GM12878 (cell line): ENCODE measurements at regions not wholly inside any gene's neighbourhood (a gene's known extent, or its start where the extent isn't known, plus 50 kb on each side); places are given as distances from the start of the nearest gene placed in this dataset.

Experiments used
- ATAC-seq: fragments of 200-7000 bp; cut with Tn5 transposase; 3 replicates; pipeline ENCODE4 v1.9.1; 2020; ENCODE audit warnings: mild to moderate bottlenecking, moderate library complexity
- BruUV-seq: library from RNA; stranded (reverse); fragments of 400-500 nt; replicated peaks from 2 replicates; lab custom pipeline; 2021; lab: Mats Ljungman, UMichigan
- CTCF ChIA-PET: fragments of 300-600 bp; sonication (Branson Sonifier 250); formaldehyde crosslinking; extraction: SDS; loops from one replicate; lab custom pipeline; 2021; ENCODE audit warnings: inconsistent platforms; lab: Yijun Ruan, JAX
- POLR2A ChIA-PET: fragments of 350-600 bp; formaldehyde crosslinking; extraction: SDS; loops from one replicate; lab custom pipeline; 2021; ENCODE audit warnings: inconsistent platforms; lab: Charles Lee
- RAD21 ChIA-PET: fragments of 300-600 bp; sonication (Branson Sonifier 250); formaldehyde crosslinking; loops from one replicate; lab custom pipeline; 2023; ENCODE audit warnings: antibody characterized with exemption; ENCODE audit not compliant: unreplicated experiment; lab: Charles Lee
- SMC1A ChIA-PET: fragments of 300-600 bp; sonication (Branson Sonifier 250); formaldehyde crosslinking; loops from one replicate; lab custom pipeline; 2023; ENCODE audit not compliant: unreplicated experiment, uncharacterized antibody; lab: Charles Lee
- DNase-seq: peaks from one replicate; pipeline ENCODE4 v3.0.0-alpha.2; 2011; ENCODE audit warnings: low read depth, low spot score
- FAIRE-seq: peaks from 3 replicates; lab custom pipeline; 2011; peaks lifted over from hg19 to GRCh38; lab: Jason Lieb, UNC
- H2AFZ ChIP-seq: 2 replicates; pipeline ENCODE4 v1.6.0; 2011; ENCODE audit warnings: low read depth, low read length, control low read depth; ENCODE audit not compliant: control insufficient read depth
- H3K27ac ChIP-seq: 2 replicates; pipeline ENCODE4 v1.5.1; 2011; ENCODE audit warnings: control low read depth; ENCODE audit not compliant: control insufficient read depth, insufficient read depth
- H3K27me3 ChIP-seq, 2 experiments: replicated peaks in 1 of 2; 2 replicates each; pipeline versions ENCODE4 v1.6.0 to v1.6.1; 2011; ENCODE audit warnings: low read length in 1 of 2; ENCODE audit not compliant: control insufficient read depth in 2 of 2, insufficient read depth in 2 of 2
- H3K36me3 ChIP-seq, 2 experiments: 2 replicates each; pipeline ENCODE4 v1.5.1; 2011; ENCODE audit warnings: low read length in 1 of 2; ENCODE audit not compliant: control insufficient read depth in 2 of 2, insufficient read depth in 2 of 2
- H3K4me1 ChIP-seq: 2 replicates; pipeline ENCODE4 v1.6.1; 2011; ENCODE audit warnings: mild to moderate bottlenecking, low read length, moderate library complexity, mixed read lengths; ENCODE audit not compliant: control insufficient read depth, insufficient read depth
- H3K4me2 ChIP-seq: 2 replicates; pipeline ENCODE4 v1.6.0; 2011; ENCODE audit warnings: control low read depth; ENCODE audit not compliant: control insufficient read depth, insufficient read depth
- H3K4me3 ChIP-seq: fragments of 200-600 bp; sonication (generic); 2 replicates; pipeline ENCODE4 v1.5.1; 2016
- H3K79me2 ChIP-seq: 2 replicates; pipeline ENCODE4 v1.6.0; 2011; ENCODE audit warnings: low read length; ENCODE audit not compliant: control insufficient read depth, insufficient read depth
- H3K9ac ChIP-seq: 2 replicates; pipeline ENCODE4 v1.8.0; 2011; ENCODE audit warnings: low read length, control low read depth, mixed read lengths; ENCODE audit not compliant: control insufficient read depth, insufficient read depth
- H3K9me3 ChIP-seq: replicated peaks from 3 replicates; pipeline ENCODE4 v1.5.1; 2011; ENCODE audit warnings: mild to moderate bottlenecking, low read length; ENCODE audit not compliant: control insufficient read depth, insufficient read depth
- H4K20me1 ChIP-seq: 2 replicates; pipeline ENCODE4 v1.6.0; 2011; ENCODE audit not compliant: control insufficient read depth, insufficient read depth
- EGR1 ChIP-seq, 2 experiments: IDR thresholded peaks; 1 replicate in 1 of 2; 2 replicates in 1 of 2; pipeline ENCODE4 v1.6.1; 2011 to 2012; ENCODE audit warnings: low read depth in 2 of 2, low read length in 2 of 2, borderline replicate concordance in 1 of 2, mild to moderate bottlenecking in 1 of 2, moderate library complexity in 1 of 2
- ELK1 ChIP-seq: IDR thresholded peaks from 2 replicates; pipeline ENCODE4 v1.6.1; 2012; ENCODE audit warnings: low read depth, low read length, improper control_type of control experiment
- EP300 ChIP-seq, 2 experiments: fragments of 150-350 bp in 1 of 2; IDR thresholded peaks; 2 replicates each; pipeline ENCODE4 v1.6.1; 2011 to 2012; ENCODE audit warnings: low read depth in 2 of 2, low read length in 2 of 2, borderline replicate concordance in 1 of 2, improper control_type of control experiment in 1 of 2, inconsistent platforms in 1 of 2; ENCODE audit not compliant: control insufficient read depth in 1 of 2
- KAT2A ChIP-seq: conservative IDR thresholded peaks from 2 replicates; pipeline ENCODE4 v1.6.1; 2011; ENCODE audit warnings: low read depth, low read length; ENCODE audit not compliant: control insufficient read depth
- LARP7 ChIP-seq: fragments of 450-650 bp; IDR thresholded peaks from 2 replicates; pipeline ENCODE4 v1.6.1; 2017; ENCODE audit warnings: mild to moderate bottlenecking
- MTA2 ChIP-seq: fragments of 450-650 bp; IDR thresholded peaks from 2 replicates; pipeline ENCODE4 v1.6.1; 2016; ENCODE audit warnings: low read depth, mild to moderate bottlenecking, moderate library complexity
- MXI1 ChIP-seq: fragments of 150-350 bp; IDR thresholded peaks from 2 replicates; pipeline ENCODE4 v1.6.1; 2011; ENCODE audit warnings: low read depth, mild to moderate bottlenecking, inconsistent platforms, low read length, improper control_type of control experiment
- MYC ChIP-seq: IDR thresholded peaks from 2 replicates; pipeline ENCODE4 v1.6.1; 2011; ENCODE audit warnings: mild to moderate bottlenecking, low read length, moderate library complexity, inconsistent platforms; ENCODE audit not compliant: insufficient read depth, insufficient replicate concordance, insufficient read length, severe bottlenecking
- NFIC ChIP-seq: IDR thresholded peaks from 2 replicates; pipeline ENCODE4 v1.6.1; 2012; ENCODE audit warnings: low read depth, mild to moderate bottlenecking, inconsistent platforms, low read length, moderate library complexity
- NFYA ChIP-seq: IDR thresholded peaks from 2 replicates; pipeline ENCODE4 v1.6.1; 2011; ENCODE audit warnings: low read depth, mild to moderate bottlenecking, low read length, improper control_type of control experiment, borderline replicate concordance
- SP1 ChIP-seq: IDR thresholded peaks from one replicate; pipeline ENCODE4 v1.6.1; 2011; ENCODE audit warnings: low read depth, low read length
- SPI1 ChIP-seq: IDR thresholded peaks from 2 replicates; pipeline ENCODE4 v1.6.1; 2011; ENCODE audit warnings: low read depth, mild to moderate bottlenecking, low read length, moderate library complexity, borderline replicate concordance; ENCODE audit not compliant: insufficient read depth
- TBL1XR1 ChIP-seq: IDR thresholded peaks from 2 replicates; pipeline ENCODE4 v1.6.1; 2012; ENCODE audit warnings: low read depth, low read length, improper control_type of control experiment
- WGBS: methylation state at CpG from one replicate; pipeline ENCODE4 v1.1.6; 2016; ENCODE audit warnings: low lambda C conversion rate; ENCODE audit not compliant: insufficient replicate concordance, insufficient coverage; ENCODE audit errors: missing lambda C conversion rate; 5-methylcytosine and 5-hydroxymethylcytosine counted together
- in situ Hi-C: fragments of 300-500 bp; cut with MboI; formaldehyde crosslinking; loops from 9 replicates; pipeline ENCODE4 v1.14.3; 2018; ENCODE audit warnings: mixed read lengths
- intact Hi-C: fragments of 100-400 bp; cut with micrococcal nuclease; formaldehyde crosslinking; loops from one replicate; pipeline ENCODE4 v1.14.2; 2022; ENCODE audit not compliant: unreplicated experiment
- TF ChIP-seq, protein P1 (sequence below): fragments of 450-650 bp; IDR thresholded peaks from 2 replicates; pipeline ENCODE4 v1.6.1; 2017; ENCODE audit warnings: mild to moderate bottlenecking, low read depth, inconsistent platforms; ENCODE audit not compliant: poor library complexity, severe bottlenecking

DNA sequence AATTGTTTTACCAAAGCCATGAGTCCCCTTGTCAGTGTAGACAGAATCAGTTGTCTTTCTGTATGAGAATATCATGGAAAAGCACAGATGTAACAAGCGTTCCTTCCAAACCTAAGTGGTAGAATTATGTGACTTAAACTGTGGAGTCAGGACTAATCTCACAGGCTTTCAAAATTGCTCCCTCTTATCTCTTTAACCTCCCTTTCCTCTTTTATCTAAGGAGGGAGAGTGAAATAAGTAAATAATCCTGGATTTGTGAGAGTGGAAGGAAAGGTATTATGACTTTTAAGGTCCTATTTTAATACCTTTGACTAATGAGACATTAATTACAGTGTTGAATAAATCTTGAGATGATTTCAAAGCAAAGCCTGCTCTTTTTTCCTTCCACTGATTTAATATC is 52.4 kb upstream of the LIFR start:
- FAIRE-seq (no peak), DNase-seq (no peak)
- SMC1A ChIA-PET, result no interaction called here
- no peak for TF ChIP-seq NFYA
- TF ChIP-seq KAT2A, result no peak
- no peak for TF ChIP-seq MTA2
- TF ChIP-seq ELK1, result no peak
- TF ChIP-seq SP1, result no peak
- no peak for TF ChIP-seq TBL1XR1
- TF ChIP-seq LARP7, result no peak
- TF ChIP-seq, all 136 proteins: peak for 0
- Histone ChIP-seq H3K9me3 (no peaks in the 10 kb centered on the region), H2AFZ (no peak overlapping the region), H3K27me3 (no peaks in the 10 kb centered on the region), H4K20me1 (no peaks in the 10 kb centered on the region), H3K9ac (no peak overlapping the region), H3K27ac (no peak overlapping the region), H3K79me2 (no peaks in the 10 kb centered on the region), H3K4me3 (no peak overlapping the region), H3K4me1 (no peaks in the 10 kb centered on the region), H3K36me3 (no peaks in the 10 kb centered on the region), H3K4me2 (no peak overlapping the region)
- POLR2A ChIA-PET, result no interaction called here
- ATAC-seq, result no peak
- intact Hi-C loops, result no loop called here
- RAD21 ChIA-PET, result no interaction called here
- CTCF ChIA-PET, result interaction anchor here (1.0 kb wide), 1 partner anchor 167 kb away, joined by 3 read pairs; no protein-coding TSS in a partner anchor
- no TSS peak for BruUV-seq
- in situ Hi-C loops, result no loop called here
- 27% methylated on average over 1 of the region's 1 CpG for WGBS

GRCh38 chr5:38612851-38613250 is 56.4 kb upstream of the LIFR start:
- no peak overlapping the region for H3K9ac ChIP-seq
- no peaks in the 10 kb centered on the region for H3K4me1 ChIP-seq
- ChIA-PET SMC1A (interaction anchor here (0.8 kb wide), 1 partner anchor 40 kb away, joined by 3 read pairs; no protein-coding TSS in a partner anchor), CTCF (no interaction called here), RAD21 (no interaction called here), POLR2A (no interaction called here)
- H3K79me2 ChIP-seq, result no peaks in the 10 kb centered on the region
- H3K27me3 ChIP-seq, result no peaks in the 10 kb centered on the region
- no peaks in the 10 kb centered on the region for H4K20me1 ChIP-seq
- FAIRE-seq, result no peak
- no TSS peak for BruUV-seq
- H3K4me3 ChIP-seq, result no peak overlapping the region
- H3K4me2 ChIP-seq, result no peak overlapping the region
- H3K9me3 ChIP-seq, result no peaks in the 10 kb centered on the region
- intact Hi-C loops (no loop called here), in situ Hi-C loops (no loop called here)
- no peak for DNase-seq
- H3K27ac ChIP-seq, result no peak overlapping the region
- H2AFZ ChIP-seq, result no peak overlapping the region
- ATAC-seq, result no peak
- no peaks in the 10 kb centered on the region for H3K36me3 ChIP-seq
- TF ChIP-seq EGR1 (IDR thresholded peaks at IDR 0.05; ENCODE audit: borderline replicate concordance in 1 of 2, low read depth in 2 of 2, low read length in 2 of 2) (no peak), EP300 (IDR thresholded peaks at IDR 0.05; ENCODE audit: borderline replicate concordance in 1 of 2, control insufficient read depth in 1 of 2, low read depth in 2 of 2, low read length in 2 of 2) (no peak), MYC (no peak), NFIC (no peak), SPI1 (no peak), MXI1 (no peak)
- TF ChIP-seq, protein P1, sequence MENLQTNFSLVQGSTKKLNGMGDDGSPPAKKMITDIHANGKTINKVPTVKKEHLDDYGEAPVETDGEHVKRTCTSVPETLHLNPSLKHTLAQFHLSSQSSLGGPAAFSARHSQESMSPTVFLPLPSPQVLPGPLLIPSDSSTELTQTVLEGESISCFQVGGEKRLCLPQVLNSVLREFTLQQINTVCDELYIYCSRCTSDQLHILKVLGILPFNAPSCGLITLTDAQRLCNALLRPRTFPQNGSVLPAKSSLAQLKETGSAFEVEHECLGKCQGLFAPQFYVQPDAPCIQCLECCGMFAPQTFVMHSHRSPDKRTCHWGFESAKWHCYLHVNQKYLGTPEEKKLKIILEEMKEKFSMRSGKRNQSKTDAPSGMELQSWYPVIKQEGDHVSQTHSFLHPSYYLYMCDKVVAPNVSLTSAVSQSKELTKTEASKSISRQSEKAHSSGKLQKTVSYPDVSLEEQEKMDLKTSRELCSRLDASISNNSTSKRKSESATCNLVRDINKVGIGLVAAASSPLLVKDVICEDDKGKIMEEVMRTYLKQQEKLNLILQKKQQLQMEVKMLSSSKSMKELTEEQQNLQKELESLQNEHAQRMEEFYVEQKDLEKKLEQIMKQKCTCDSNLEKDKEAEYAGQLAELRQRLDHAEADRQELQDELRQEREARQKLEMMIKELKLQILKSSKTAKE, result no peak
